ENCODE measurements at regions not wholly inside any gene's neighbourhood (a gene's known extent, or its start where the extent isn't known, plus 50 kb on each side); places are given as distances from the start of the nearest gene placed in this dataset.

GRCh38 chr2:147569426-147569825 lies 275.4 kb upstream of the ACVR2A start:
- H3K27me3 ChIP-seq (ENCODE audit: insufficient read depth, poor library complexity, severe bottlenecking) = no peaks in the 10 kb centered on the region
- DNase-seq (ENCODE audit: low read depth in 1 of 2, low spot score in 1 of 2) = no peak
- no peak overlapping the region for H3K4me3 ChIP-seq (replicated peaks; ENCODE audit: insufficient read depth, low read length)
- H3K27ac ChIP-seq (replicated peaks) = no peak overlapping the region
- TF ChIP-seq POLR2AphosphoS5 (IDR thresholded peaks at IDR 0.05; ENCODE audit: low read depth) (no peak), REST (IDR thresholded peaks at IDR 0.05; ENCODE audit: insufficient replicate concordance, low read depth) (no peak), GABPA (IDR thresholded peaks at IDR 0.05; ENCODE audit: low read depth) (no peak), SPI1 (IDR thresholded peaks at IDR 0.05; ENCODE audit: borderline replicate concordance, low read depth) (no peak), CTCF (IDR thresholded peaks at IDR 0.05; ENCODE audit: insufficient read depth, low read length) (no peak)

- no peak overlapping the region for H3K4me3 ChIP-seq (replicated peaks; ENCODE audit: insufficient read depth, low read length)
- H3K27ac ChIP-seq (replicated peaks) = no peak overlapping the region
- H3K27me3 ChIP-seq (ENCODE audit: insufficient read depth, poor library complexity, severe bottlenecking) = no peaks in the 10 kb centered on the region
- TF ChIP-seq GABPA (IDR thresholded peaks at IDR 0.05; ENCODE audit: low read depth) = no peak
- TF ChIP-seq REST (IDR thresholded peaks at IDR 0.05; ENCODE audit: insufficient replicate concordance, low read depth) = no peak
- no peak for TF ChIP-seq CTCF (IDR thresholded peaks at IDR 0.05; ENCODE audit: insufficient read depth, low read length)
- no peak for TF ChIP-seq SPI1 (IDR thresholded peaks at IDR 0.05; ENCODE audit: borderline replicate concordance, low read depth)
- TF ChIP-seq POLR2AphosphoS5 (IDR thresholded peaks at IDR 0.05; ENCODE audit: low read depth) = no peak
- DNase-seq (ENCODE audit: low read depth in 1 of 2, low spot score in 1 of 2) = no peak
Measured at GRCh38 chr2:147568109-147568508, 276.7 kb upstream of the ACVR2A start.

- no peak for DNase-seq (ENCODE audit: low read depth in 1 of 2, low spot score in 1 of 2)
- Histone ChIP-seq H3K27ac (replicated peaks) (no peak overlapping the region; the same call in 1 of the 2 replicates), H3K27me3 (ENCODE audit: insufficient read depth, poor library complexity, severe bottlenecking) (no peaks in the 10 kb centered on the region), H3K4me3 (replicated peaks; ENCODE audit: insufficient read depth, low read length) (no peak overlapping the region)
- TF ChIP-seq POLR2AphosphoS5 (IDR thresholded peaks at IDR 0.05; ENCODE audit: low read depth) (no peak), CTCF (IDR thresholded peaks at IDR 0.05; ENCODE audit: insufficient read depth, low read length) (no peak)
Measured at GRCh38 chr2:147567136-147567535, 277.7 kb upstream of the ACVR2A start.

GRCh38 chr2:147560810-147561535 lies 283.9 kb upstream of the ACVR2A start:
- H3K27ac ChIP-seq (replicated peaks) = peak overlapping the region; percentile 47
- no peak for TF ChIP-seq CTCF (IDR thresholded peaks at IDR 0.05; ENCODE audit: insufficient read depth, low read length)
- TF ChIP-seq GABPA (IDR thresholded peaks at IDR 0.05; ENCODE audit: low read depth) = no peak
- TF ChIP-seq SPI1 (IDR thresholded peaks at IDR 0.05; ENCODE audit: borderline replicate concordance, low read depth) = no peak
- no peak for TF ChIP-seq REST (IDR thresholded peaks at IDR 0.05; ENCODE audit: insufficient replicate concordance, low read depth)
- no peaks in the 10 kb centered on the region for H3K27me3 ChIP-seq (ENCODE audit: insufficient read depth, poor library complexity, severe bottlenecking)
- H3K4me3 ChIP-seq (replicated peaks; ENCODE audit: insufficient read depth, low read length) = no peak overlapping the region
- DNase-seq (ENCODE audit: low read depth in 1 of 2, low spot score in 1 of 2) = peak; percentile 54 to 57

Data from HL-60 (cell line).